AG04450 (cell line): ENCODE measurements at regions not wholly inside any gene's neighbourhood (a gene's known extent, or its start where the extent isn't known, plus 50 kb on each side); places are given as distances from the start of the nearest gene placed in this dataset.
"Not testable (repeated sequence)": the region's sequence is repeated elsewhere in the genome, so short reads cannot be mapped to it uniquely, and the experiment has no call there.

Experiments used
- CTCF ChIA-PET: fragments of 300-600, 350-600 bp; formaldehyde crosslinking; extraction: SDS; loops from one replicate; lab custom pipeline; 2022; ENCODE audit warnings: antibody characterized with exemption, inconsistent platforms; lab: Charles Lee
- POLR2A ChIA-PET: fragments of 350-600 bp; formaldehyde crosslinking; extraction: SDS; loops from one replicate; lab custom pipeline; 2021; ENCODE audit warnings: antibody characterized with exemption, inconsistent platforms; lab: Yijun Ruan, JAX
- DNase-seq: peaks from one replicate; pipeline ENCODE4 v3.0.0-alpha.2; 2011; ENCODE audit warnings: low read depth, low spot score
- H3K27ac ChIP-seq: one replicate; pipeline ENCODE4 v1.5.1; 2012; ENCODE audit warnings: low read depth, low read length, control low read depth
- H3K27me3 ChIP-seq: one replicate; pipeline ENCODE4 v1.6.0; 2012; ENCODE audit warnings: low read length; ENCODE audit not compliant: control insufficient read depth, insufficient read depth
- H3K4me3 ChIP-seq: 2 replicates; pipeline ENCODE4 v1.5.1; 2011; ENCODE audit warnings: mild to moderate bottlenecking, low read depth, low read length, control low read depth
- H3K9me3 ChIP-seq: 2 replicates; pipeline ENCODE4 v1.5.1; 2012; ENCODE audit warnings: low read length; ENCODE audit not compliant: control insufficient read depth, insufficient read depth
- CTCF ChIP-seq: IDR thresholded peaks from 2 replicates; pipeline ENCODE4 v1.5.1; 2011; ENCODE audit warnings: low read depth, low read length, control low read depth, inconsistent platforms

- no peak overlapping the region for H3K27ac ChIP-seq
- no peaks in the 10 kb centered on the region for H3K9me3 ChIP-seq
- DNase-seq, result no peak
- H3K4me3 ChIP-seq, result no peak overlapping the region
- H3K27me3 ChIP-seq, result no peaks in the 10 kb centered on the region
- CTCF ChIA-PET, result no interaction called here
- POLR2A ChIA-PET, result no interaction called here
- no peak for TF ChIP-seq CTCF
Measured at GRCh38 chr2:186181625-186182024, 304.4 kb upstream of the ZC3H15 start.

GRCh38 chr2:186182366-186182765, 303.7 kb upstream of the ZC3H15 start:
- CTCF ChIA-PET, H3K27me3 ChIP-seq, H3K9me3 ChIP-seq, DNase-seq, H3K4me3 ChIP-seq, POLR2A ChIA-PET, H3K27ac ChIP-seq: not testable (repeated sequence)

GRCh38 chr2:186183406-186183805, 302.7 kb upstream of the ZC3H15 start:
- Histone ChIP-seq H3K9me3 (no peaks in the 10 kb centered on the region), H3K27ac (no peak overlapping the region), H3K4me3 (no peak overlapping the region), H3K27me3 (no peaks in the 10 kb centered on the region)
- TF ChIP-seq CTCF, result no peak
- no peak for DNase-seq
- CTCF ChIA-PET, result no interaction called here
- POLR2A ChIA-PET, result no interaction called here

GRCh38 chr2:186187854-186188253, 298.2 kb upstream of the ZC3H15 start:
- H3K9me3 ChIP-seq, result no peaks in the 10 kb centered on the region
- CTCF ChIA-PET, result no interaction called here
- no peak overlapping the region for H3K4me3 ChIP-seq
- no peak for TF ChIP-seq CTCF
- no peak for DNase-seq
- no peak overlapping the region for H3K27ac ChIP-seq
- POLR2A ChIA-PET, result no interaction called here
- no peaks in the 10 kb centered on the region for H3K27me3 ChIP-seq

GRCh38 chr2:186189816-186190215, 296.2 kb upstream of the ZC3H15 start:
- TF ChIP-seq CTCF, result no peak
- DNase-seq, result no peak
- Histone ChIP-seq H3K27ac (no peak overlapping the region), H3K27me3 (no peaks in the 10 kb centered on the region), H3K4me3 (no peak overlapping the region), H3K9me3 (no peaks in the 10 kb centered on the region)
- POLR2A ChIA-PET, result no interaction called here
- CTCF ChIA-PET, result no interaction called here

- no peak overlapping the region for H3K27ac ChIP-seq
- DNase-seq, result no peak
- no peaks in the 10 kb centered on the region for H3K9me3 ChIP-seq
- H3K27me3 ChIP-seq, result no peaks in the 10 kb centered on the region
- POLR2A ChIA-PET, result no interaction called here
- no peak overlapping the region for H3K4me3 ChIP-seq
- TF ChIP-seq CTCF, result no peak
- CTCF ChIA-PET, result no interaction called here
Measured at GRCh38 chr2:186195696-186196095, 290.4 kb upstream of the ZC3H15 start.
